Prostate gland (tissue), 2 donors: ENCODE measurements at regions not wholly inside any gene's neighbourhood (a gene's known extent, or its start where the extent isn't known, plus 50 kb on each side); places are given as distances from the start of the nearest gene placed in this dataset.

Experiments used
- POLR2A ChIP-seq: fragments of 450-650 bp; IDR thresholded peaks from one replicate; pipeline ENCODE4 v1.6.1; 2016; ENCODE audit warnings: antibody characterized with exemption, mild to moderate bottlenecking
- POLR2AphosphoS5 ChIP-seq: sonication (generic); formaldehyde crosslinking; IDR thresholded peaks from one replicate; pipeline ENCODE4 v1.6.1; 2017; ENCODE audit warnings: antibody characterized with exemption
- TF ChIP-seq, protein P1 (sequence below), 4 experiments: fragments of 200-600 bp in 2 of 4; fragments of 450-650 bp in 2 of 4; sonication (generic) in 2 of 4; IDR thresholded peaks; 1 replicate in 3 of 4; 2 replicates in 1 of 4; pipeline ENCODE4 v1.5.1; 2016 to 2019; ENCODE audit warnings: antibody characterized with exemption in 4 of 4, mild to moderate bottlenecking in 2 of 4, moderate library complexity in 2 of 4

DNA sequence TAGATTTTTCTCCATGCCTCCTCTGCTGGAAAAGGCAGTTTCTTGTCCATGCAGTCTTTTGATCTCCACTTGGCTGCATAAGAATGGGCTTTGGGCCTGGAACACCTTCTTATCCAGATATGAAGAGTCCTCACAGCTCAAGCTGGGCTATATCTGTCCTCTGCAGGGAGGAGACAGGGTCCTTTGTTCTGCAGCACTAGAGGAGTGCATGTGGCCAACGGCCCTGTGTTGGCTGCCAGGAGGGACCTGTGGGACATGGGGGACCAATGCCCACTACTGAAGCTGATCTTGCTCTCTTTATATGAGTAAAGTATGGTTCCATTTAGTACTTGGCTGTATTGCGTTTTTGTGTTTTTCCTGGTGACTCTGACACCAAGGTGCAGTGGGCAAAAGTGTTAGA, 157.3 kb upstream of the ABI3BP start:
- TF ChIP-seq, protein P1, sequence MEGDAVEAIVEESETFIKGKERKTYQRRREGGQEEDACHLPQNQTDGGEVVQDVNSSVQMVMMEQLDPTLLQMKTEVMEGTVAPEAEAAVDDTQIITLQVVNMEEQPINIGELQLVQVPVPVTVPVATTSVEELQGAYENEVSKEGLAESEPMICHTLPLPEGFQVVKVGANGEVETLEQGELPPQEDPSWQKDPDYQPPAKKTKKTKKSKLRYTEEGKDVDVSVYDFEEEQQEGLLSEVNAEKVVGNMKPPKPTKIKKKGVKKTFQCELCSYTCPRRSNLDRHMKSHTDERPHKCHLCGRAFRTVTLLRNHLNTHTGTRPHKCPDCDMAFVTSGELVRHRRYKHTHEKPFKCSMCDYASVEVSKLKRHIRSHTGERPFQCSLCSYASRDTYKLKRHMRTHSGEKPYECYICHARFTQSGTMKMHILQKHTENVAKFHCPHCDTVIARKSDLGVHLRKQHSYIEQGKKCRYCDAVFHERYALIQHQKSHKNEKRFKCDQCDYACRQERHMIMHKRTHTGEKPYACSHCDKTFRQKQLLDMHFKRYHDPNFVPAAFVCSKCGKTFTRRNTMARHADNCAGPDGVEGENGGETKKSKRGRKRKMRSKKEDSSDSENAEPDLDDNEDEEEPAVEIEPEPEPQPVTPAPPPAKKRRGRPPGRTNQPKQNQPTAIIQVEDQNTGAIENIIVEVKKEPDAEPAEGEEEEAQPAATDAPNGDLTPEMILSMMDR (IDR thresholded peaks at IDR 0.05): no peak
- TF ChIP-seq POLR2A: no peak
- no peak for TF ChIP-seq POLR2AphosphoS5
